HEK293T (cell line): ENCODE measurements at regions not wholly inside any gene's neighbourhood (a gene's known extent, or its start where the extent isn't known, plus 50 kb on each side); places are given as distances from the start of the nearest gene placed in this dataset.

Source experiments
- CTCF ChIA-PET: fragments of 350-600 bp; formaldehyde crosslinking; extraction: SDS; loops from one replicate; lab custom pipeline; 2021; ENCODE audit warnings: antibody characterized with exemption, inconsistent platforms; lab: Yijun Ruan, JAX
- POLR2A ChIA-PET: fragments of 350-600 bp; formaldehyde crosslinking; extraction: SDS; loops from one replicate; lab custom pipeline; 2020; ENCODE audit warnings: antibody characterized with exemption, inconsistent platforms; lab: Yijun Ruan, JAX
- DNase-seq: peaks from one replicate; pipeline ENCODE4 v3.0.0; 2012; ENCODE audit warnings: mixed read lengths; ENCODE audit errors: extremely low spot score
- ARNT ChIP-seq: fragments of 450-650 bp; IDR thresholded peaks from 2 replicates; pipeline ENCODE4 v1.6.1; 2017; ENCODE audit warnings: mild to moderate bottlenecking
- BHLHE40 ChIP-seq: fragments of 450-650 bp; IDR thresholded peaks from 2 replicates; pipeline ENCODE4 v1.6.1; 2016; ENCODE audit warnings: mild to moderate bottlenecking, moderate library complexity, borderline replicate concordance
- CTBP1 ChIP-seq: fragments of 450-650 bp; IDR thresholded peaks from 2 replicates; pipeline ENCODE4 v1.6.1; 2016; ENCODE audit warnings: borderline replicate concordance
- ELF4 ChIP-seq: fragments of 450-650 bp; IDR thresholded peaks from 2 replicates; pipeline ENCODE4 v1.6.1; 2017; ENCODE audit warnings: antibody characterized with exemption
- FOXA1 ChIP-seq: fragments of 450-650 bp; IDR thresholded peaks from 2 replicates; pipeline ENCODE4 v1.6.1; 2016; ENCODE audit warnings: mild to moderate bottlenecking
- FOXK2 ChIP-seq: fragments of 450-650 bp; IDR thresholded peaks from 2 replicates; pipeline ENCODE4 v1.6.1; 2016; ENCODE audit warnings: mild to moderate bottlenecking
- FOXM1 ChIP-seq: fragments of 450-650 bp; IDR thresholded peaks from 2 replicates; pipeline ENCODE4 v1.6.1; 2017; ENCODE audit warnings: mild to moderate bottlenecking, borderline replicate concordance
- HDGF ChIP-seq: fragments of 450-650 bp; IDR thresholded peaks from 2 replicates; pipeline ENCODE4 v1.6.1; 2017; ENCODE audit warnings: antibody characterized with exemption, borderline replicate concordance
- L3MBTL2 ChIP-seq: fragments of 450-650 bp; conservative IDR thresholded peaks from 2 replicates; pipeline ENCODE4 v1.6.1; 2016; ENCODE audit warnings: mild to moderate bottlenecking
- LEF1 ChIP-seq: fragments of 450-650 bp; IDR thresholded peaks from 2 replicates; pipeline ENCODE4 v1.6.1; 2017; ENCODE audit warnings: mild to moderate bottlenecking, borderline replicate concordance
- NFRKB ChIP-seq: fragments of 450-650 bp; IDR thresholded peaks from 2 replicates; pipeline ENCODE4 v1.6.1; 2016; ENCODE audit warnings: mild to moderate bottlenecking, moderate library complexity
- SP1 ChIP-seq: fragments of 450-650 bp; IDR thresholded peaks from 2 replicates; pipeline ENCODE4 v1.6.1; 2017
- SUZ12 ChIP-seq: fragments of 450-650 bp; IDR thresholded peaks from 2 replicates; pipeline ENCODE4 v1.6.1; 2016; ENCODE audit warnings: mild to moderate bottlenecking
- TARDBP ChIP-seq: fragments of 450-650 bp; IDR thresholded peaks from 2 replicates; pipeline ENCODE4 v1.6.1; 2016
- ZNF384 ChIP-seq: fragments of 450-650 bp; IDR thresholded peaks from 2 replicates; pipeline ENCODE4 v1.6.1; 2016
- TF ChIP-seq, protein P1 (sequence below): fragments of 450-650 bp; IDR thresholded peaks from 2 replicates; pipeline ENCODE4 v1.6.1; 2016

GRCh38 chr18:22739061-22739642 is 194.0 kb upstream of the RBBP8 start:
- no peak for DNase-seq
- TF ChIP-seq LEF1 = no peak
- no peak for TF ChIP-seq SP1
- TF ChIP-seq CTBP1 = no peak
- no peak for TF ChIP-seq ARNT
- TF ChIP-seq ZNF384 = no peak
- no peak for TF ChIP-seq FOXK2
- TF ChIP-seq FOXM1 = no peak
- CTCF ChIA-PET = no interaction called here
- POLR2A ChIA-PET = no interaction called here

GRCh38 chr18:22739789-22740188 is 193.3 kb upstream of the RBBP8 start:
- CTCF ChIA-PET = no interaction called here
- TF ChIP-seq CTBP1 = no peak
- TF ChIP-seq ARNT = no peak
- TF ChIP-seq SP1 = no peak
- no peak for TF ChIP-seq TARDBP
- no peak for TF ChIP-seq ELF4
- no peak for TF ChIP-seq LEF1
- no peak for TF ChIP-seq BHLHE40
- TF ChIP-seq HDGF = no peak
- TF ChIP-seq FOXA1 = no peak
- no peak for TF ChIP-seq ZNF384
- no peak for TF ChIP-seq FOXM1
- TF ChIP-seq, protein P1, sequence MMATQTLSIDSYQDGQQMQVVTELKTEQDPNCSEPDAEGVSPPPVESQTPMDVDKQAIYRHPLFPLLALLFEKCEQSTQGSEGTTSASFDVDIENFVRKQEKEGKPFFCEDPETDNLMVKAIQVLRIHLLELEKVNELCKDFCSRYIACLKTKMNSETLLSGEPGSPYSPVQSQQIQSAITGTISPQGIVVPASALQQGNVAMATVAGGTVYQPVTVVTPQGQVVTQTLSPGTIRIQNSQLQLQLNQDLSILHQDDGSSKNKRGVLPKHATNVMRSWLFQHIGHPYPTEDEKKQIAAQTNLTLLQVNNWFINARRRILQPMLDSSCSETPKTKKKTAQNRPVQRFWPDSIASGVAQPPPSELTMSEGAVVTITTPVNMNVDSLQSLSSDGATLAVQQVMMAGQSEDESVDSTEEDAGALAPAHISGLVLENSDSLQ = no peak
- TF ChIP-seq L3MBTL2 = no peak
- no peak for TF ChIP-seq NFRKB
- no peak for TF ChIP-seq SUZ12
- no peak for TF ChIP-seq FOXK2
- no peak for DNase-seq
- POLR2A ChIA-PET = no interaction called here

DNA sequence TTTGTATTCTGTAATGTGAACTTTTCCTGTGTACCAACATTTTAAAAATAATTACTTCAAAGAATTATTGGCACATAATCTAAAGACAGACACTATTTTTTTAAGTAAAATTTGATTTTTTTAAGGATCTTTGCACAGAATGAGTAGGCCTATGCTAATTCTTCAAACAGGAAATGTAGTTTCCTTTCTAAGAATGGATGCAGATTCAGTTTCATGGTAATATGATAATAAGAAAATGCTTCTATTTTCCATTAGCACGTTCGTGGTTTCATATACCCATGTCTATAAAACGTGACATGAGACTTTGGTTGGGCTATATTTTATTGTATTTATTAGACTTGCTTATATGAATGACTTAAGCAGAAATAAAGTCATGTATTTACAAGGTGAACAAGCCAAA is 191.8 kb upstream of the RBBP8 start:
- CTCF ChIA-PET = no interaction called here
- TF ChIP-seq CTBP1 (no peak), ELF4 (no peak), TARDBP (no peak), LEF1 (no peak), SUZ12 (no peak), ZNF384 (no peak), L3MBTL2 (no peak), HDGF (no peak)

GRCh38 chr18:22742409-22742808 is 190.7 kb upstream of the RBBP8 start:
- ChIA-PET POLR2A (no interaction called here), CTCF (no interaction called here)
- no peak for DNase-seq
- TF ChIP-seq ZNF384 = no peak
- TF ChIP-seq, protein P1 = no peak
- no peak for TF ChIP-seq FOXK2
- no peak for TF ChIP-seq L3MBTL2
- TF ChIP-seq ARNT = no peak
- TF ChIP-seq SP1 = no peak

More for the DNA sequence above, 191.8 kb upstream of the RBBP8 start:
- no peak for DNase-seq
- POLR2A ChIA-PET = no interaction called here

DNA sequence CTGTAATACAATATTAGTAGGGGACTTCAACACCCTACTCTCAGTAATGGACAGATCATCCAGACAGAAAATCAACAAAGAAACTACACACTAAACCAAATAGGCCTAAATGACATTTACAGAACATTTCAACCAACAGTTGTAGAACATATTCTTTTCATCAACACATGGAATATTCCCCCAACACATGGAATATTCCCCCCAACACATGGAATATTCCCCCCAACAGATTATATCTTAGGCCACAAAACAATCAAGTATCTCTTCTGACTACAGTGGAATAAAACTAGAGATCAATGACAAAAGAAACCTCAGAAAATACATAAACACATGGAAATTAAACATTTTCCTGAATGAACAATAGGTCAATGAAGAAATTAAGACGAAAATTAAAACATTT is 187.2 kb upstream of the RBBP8 start:
- CTCF ChIA-PET = no interaction called here
- POLR2A ChIA-PET = no interaction called here
- DNase-seq = no peak
- TF ChIP-seq CTBP1 = no peak
- no peak for TF ChIP-seq FOXM1
- TF ChIP-seq LEF1 = no peak
- no peak for TF ChIP-seq L3MBTL2

DNA sequence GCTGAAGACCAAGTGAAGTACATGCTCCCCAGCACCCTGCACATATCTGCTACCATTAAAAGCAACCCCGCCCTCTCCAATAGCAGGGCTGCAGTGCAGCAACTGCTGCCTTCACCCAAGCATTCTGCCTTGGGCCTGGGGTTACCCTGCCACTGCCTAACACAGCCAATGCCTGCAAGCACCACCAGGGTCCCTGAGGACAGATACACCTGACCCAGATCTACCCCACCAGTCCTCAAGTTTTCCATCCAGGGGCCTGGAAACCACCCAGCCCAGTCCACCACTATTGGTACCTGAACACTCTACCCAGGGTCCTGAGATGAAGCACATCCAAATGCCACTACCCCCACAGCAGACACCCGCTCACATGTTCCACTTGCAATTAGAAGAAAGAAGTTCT is 181.1 kb upstream of the RBBP8 start:
- ChIA-PET CTCF (no interaction called here), POLR2A (no interaction called here)
- no peak for TF ChIP-seq TARDBP
- TF ChIP-seq CTBP1 = no peak
- TF ChIP-seq ARNT = no peak
- TF ChIP-seq ELF4 = no peak
- no peak for TF ChIP-seq NFRKB
- no peak for TF ChIP-seq FOXM1
- TF ChIP-seq SP1 = no peak
- no peak for TF ChIP-seq FOXK2
- TF ChIP-seq, protein P1 = no peak
- TF ChIP-seq LEF1 = no peak
- no peak for TF ChIP-seq BHLHE40
- no peak for TF ChIP-seq HDGF
- no peak for TF ChIP-seq ZNF384
- DNase-seq = no peak
